NCI-H82 (cell line): ENCODE measurements at regions not wholly inside any gene's neighbourhood (a gene's known extent, or its start where the extent isn't known, plus 50 kb on each side); places are given as distances from the start of the nearest gene placed in this dataset.

Source experiments
- DNase-seq: peaks from one replicate; lab custom pipeline; 2025; lab: John Stamatoyannopoulos, UW

DNA sequence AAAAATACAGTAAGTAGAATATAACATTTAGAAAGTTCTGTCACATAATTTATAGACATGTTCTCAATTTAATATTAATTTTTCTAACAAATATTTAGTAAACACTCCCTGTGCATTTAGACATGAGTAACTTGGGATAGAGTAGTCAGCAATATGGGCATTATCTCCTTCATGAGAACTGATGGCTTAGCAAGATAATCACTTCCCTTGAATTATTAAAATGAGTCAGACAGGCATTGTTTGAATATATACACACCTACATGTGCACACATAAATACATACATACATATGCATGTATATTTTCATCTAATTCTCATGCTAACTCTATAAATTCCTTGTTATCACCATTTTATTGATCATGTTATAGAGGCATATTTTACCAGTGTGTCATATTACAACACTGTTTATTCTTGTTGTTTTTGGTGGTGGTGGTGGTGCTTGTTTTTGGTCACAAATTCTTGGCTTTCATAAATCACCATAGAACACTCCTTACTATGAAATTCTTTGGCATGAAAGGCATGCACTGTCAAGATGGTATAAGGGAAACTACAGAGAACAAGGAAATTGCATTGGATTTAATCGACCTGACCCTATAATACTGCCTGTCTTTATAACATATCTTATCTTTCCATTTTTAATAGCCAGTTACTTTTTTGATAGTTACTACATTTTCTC lies 434.5 kb upstream of the MANEA start:
- no peak for DNase-seq

DNA sequence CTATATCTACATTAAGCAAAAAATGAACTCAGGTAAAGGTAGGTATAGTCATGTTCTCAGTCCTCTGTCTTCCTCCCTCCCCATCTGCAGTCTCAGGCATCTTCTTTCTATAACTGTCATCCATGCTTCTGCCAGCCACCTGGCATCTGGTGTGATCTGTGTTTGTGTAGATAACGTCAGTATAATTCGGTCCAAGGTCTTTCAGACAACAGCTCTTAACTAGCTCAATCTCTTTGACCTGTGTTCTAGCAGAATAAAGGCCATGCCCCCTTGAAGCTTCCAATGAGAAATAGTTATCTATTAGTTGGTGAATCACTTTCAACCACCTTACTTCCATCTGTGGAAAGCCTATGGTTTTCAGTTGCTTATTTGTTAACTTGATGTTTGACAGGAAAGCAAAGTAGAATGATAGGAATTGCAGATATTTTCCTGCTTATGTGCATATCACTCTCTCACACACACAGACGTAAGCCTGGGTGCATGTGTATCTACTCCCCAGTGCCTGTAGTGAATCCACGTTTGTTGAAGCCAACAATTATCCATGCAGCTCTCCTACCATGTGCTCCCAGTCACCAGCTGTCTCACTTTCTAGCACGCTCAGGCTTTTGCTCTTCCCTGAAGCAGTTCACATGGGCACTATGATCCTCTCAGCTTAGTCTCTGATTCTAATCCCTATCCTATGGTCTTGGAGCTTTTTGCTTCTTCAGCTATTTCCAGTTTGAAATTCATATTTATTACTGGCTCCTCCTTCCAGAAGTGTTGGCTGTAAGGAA lies 433.7 kb upstream of the MANEA start:
- DNase-seq: peak; percentile 66

DNA sequence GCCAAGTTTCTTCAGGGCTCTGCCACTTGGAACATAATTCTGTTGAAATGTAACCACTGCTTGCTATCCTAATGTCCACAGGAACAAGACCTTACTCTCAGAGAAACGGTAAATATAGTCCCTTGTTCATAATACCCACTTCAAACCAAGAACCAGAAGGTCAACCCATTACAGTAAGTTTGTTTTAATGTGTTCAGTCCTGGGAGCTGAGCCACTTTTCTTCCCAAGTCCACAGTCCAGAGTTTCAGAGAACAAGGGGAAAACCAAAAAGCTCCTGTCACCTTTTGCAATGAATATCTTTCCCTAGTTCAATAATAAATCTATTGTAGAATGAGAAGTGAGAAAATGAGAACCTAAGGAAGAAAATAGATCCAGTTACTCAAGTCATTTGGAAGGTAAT lies 431.9 kb upstream of the MANEA start:
- no peak for DNase-seq

DNA sequence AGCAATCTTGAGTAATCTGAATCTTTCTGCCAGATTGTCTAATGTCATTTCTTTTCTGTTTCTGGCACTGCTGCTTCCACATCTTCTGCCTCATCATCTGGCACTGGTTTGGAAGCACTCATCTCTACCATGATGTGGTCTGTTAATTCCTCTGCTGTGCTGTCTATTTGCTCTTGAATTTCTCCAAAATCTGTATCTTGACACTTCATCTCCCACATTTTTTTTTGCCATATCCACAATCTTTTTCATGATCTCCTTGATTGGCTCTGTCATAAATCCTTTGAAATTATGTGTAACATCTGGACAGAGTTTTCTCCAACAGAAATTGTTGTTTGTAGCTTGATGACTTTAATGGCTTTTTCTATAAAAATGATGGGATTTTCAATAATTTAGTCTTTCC lies 417.8 kb upstream of the MANEA start:
- no peak for DNase-seq

DNA sequence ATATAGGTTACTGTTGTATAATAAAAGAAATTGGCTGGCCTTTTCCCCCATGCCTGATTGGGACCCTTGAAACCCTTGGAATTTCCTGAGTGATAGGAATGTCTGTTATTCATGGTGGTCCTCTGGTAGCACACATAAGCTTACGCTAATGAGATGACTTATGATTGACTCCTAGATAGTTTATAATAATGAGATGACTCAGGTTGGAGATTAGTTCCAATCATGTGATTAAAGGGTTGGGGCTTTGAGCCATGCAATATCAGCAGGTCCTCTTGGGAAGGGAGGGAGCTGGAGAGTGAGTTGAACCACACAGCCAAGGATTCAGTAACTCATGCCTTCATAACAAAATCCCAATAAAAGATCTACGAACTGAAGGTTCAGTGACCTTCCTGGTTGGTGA lies 407.6 kb upstream of the MANEA start:
- DNase-seq: peak; percentile 34

DNA sequence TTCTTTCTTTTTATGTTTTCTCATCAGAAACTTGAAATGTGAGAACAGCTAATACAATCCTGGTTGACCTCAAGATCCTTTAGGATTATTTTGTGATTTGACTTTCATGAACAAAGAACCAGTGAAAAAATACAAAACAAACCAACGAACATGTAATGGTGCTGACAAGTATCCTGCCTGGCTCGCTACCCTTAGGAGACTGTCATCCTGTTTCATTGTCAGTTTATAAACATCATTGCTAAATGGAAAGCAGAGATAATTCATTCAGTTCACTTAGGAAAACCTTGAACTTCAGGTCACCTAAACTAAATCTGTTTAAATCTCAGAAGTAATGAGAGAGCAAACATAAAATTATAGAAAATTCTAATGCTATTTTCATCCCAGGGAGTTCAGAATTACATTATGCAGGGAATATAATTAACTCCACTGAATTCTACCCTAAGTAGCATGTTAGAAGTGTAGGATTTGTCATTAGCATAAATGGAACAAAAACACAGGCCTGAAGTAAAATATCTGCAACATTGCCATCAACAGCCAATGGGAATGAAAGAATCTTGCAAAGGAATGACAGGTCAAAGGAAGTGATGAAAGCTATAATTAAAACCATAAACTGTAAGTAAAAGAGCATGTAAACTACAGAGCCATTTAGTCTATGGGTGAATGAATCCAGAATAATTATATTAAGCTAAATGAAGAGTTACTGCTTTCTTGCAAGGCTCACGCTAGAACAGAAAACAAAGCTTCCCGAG lies 401.2 kb upstream of the MANEA start:
- no peak for DNase-seq

DNA sequence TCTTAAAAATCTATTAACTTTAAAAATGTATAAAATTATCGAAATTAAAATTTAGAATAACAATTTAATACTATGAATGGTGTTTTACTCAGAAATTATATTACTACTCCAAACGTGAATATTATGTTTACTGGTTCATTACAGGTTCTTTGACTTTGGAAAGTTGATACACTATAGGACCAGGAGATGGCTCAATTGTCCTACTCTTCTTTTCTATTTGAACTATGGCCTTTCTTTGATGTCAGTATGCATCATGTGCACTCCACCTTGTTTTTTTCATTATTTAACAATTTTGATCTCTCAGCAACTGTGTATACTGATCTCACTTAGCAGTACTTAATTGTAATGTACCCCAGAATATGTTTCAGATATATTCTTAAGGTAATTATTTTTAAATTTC lies 391.5 kb upstream of the MANEA start:
- peak; percentile 10 for DNase-seq

DNA sequence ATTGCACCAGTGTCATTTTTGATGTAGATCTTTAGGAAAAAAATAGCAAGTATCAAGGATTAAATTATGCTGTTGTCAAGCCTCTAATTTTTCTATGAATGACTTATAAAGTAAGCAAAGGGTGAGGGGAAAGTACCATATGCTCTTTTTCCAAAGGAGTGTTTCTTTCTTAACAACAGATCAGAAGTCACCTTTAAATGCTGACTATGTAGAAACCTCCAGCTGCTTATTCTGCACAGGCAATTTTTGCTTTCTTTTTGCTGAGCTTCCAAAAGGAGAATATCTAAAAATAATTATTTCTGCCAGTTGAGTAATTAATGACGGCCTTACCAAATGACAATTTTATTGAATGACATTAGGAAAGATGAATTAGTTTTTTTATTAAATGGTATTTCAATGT lies 390.6 kb upstream of the MANEA start:
- no peak for DNase-seq

DNA sequence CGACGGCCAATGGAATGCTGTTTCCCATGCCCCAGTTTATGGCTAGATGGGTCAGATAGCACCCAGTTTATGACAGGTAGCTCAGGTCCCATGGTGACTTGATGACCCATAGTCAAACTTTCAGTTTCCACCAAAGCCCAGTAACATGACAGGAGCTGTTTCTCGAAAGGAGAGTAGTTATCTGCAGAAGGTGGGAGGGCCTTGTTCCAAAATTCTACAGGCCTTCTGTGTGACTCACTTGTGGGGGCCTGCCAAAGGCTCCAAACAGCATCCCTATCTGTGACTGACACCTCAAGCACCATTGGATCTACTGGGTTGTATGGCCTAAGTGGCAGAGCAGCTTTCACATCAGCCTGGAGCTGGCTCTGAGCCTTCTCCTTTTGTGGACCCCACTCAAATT lies 379.7 kb upstream of the MANEA start:
- DNase-seq: no peak

DNA sequence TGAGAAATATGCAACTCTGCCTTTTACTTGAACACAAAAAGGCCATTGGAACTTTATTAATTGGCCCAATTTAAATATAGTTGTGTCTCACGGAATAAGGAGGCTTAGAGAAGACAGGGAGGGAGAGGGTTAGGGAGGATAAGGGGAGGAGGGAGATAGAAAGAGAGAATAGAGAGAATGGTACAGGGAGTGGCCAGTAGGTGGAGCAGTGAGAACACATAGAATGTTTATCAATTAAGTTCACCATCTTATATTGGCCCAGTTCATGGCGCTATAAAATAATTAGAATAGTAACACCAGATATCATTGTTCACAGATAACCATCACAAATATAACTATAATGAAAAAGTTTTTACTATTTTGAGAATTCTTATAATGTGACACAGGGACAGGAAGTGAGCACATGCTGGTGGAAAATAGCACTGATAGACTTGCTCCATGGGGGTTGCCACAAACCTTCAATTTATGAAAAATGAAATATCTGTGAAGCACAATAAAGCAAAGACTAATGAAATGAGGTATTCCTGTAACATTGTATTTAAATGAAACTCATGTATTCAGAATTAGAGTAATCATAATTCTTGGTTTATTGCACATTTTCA lies 374.1 kb upstream of the MANEA start:
- DNase-seq: peak; percentile 83

DNA sequence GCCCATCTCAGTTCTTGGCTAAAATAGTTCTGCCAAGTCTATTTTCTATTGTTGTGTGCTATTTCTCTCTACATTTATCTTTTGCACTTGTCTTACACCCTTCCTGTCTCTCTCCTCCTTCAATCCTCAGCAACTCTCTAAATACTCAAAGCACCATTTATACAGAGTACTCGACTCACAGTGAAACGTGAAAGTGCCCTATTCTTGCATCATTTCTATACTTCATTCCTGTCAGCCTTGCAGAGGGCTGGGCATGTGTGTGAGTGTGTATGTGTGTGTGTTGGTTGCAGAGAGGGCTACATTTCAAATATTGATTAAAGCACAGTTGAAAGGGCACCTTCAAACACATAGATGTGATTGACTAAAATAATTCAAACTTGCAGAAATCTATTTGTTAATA lies 373.2 kb upstream of the MANEA start:
- DNase-seq: no peak

DNA sequence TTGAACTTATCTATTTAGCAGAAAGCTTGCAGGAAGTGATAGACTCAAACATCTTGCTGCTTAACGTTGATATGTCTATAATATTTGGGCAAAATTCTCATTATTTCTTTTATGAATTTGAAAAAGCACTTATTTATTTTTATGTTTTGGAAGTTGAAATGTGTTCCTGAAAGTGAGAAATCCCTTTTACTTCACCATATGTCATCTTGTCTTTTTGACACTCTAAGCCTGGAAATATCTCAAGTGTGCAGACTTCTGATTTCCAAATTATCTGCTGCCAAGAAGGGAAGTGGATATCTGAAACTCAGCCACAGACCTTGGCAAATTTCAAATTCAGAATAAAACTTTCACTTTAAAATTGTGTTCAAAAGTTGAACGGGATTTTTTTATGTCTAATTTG lies 368.7 kb upstream of the MANEA start:
- DNase-seq: no peak

DNA sequence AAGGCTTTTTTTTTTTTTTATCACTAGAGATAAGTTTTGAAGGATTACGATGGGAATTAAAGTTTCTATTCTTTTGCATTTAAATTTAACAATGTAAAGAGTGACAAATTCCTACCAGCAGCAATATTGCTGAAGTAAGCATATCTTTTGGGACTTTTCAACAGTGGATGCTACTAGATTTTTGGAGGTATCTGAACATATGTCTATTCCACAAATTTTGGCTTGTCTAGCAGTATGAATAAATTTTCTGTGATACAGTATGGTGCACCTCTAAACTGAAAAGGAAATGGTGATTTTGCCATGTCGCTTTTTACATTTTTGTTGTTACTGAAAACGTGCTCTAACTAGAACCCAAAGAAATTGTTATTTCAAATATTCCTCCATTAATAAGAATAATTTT lies 368.3 kb upstream of the MANEA start:
- DNase-seq: no peak

DNA sequence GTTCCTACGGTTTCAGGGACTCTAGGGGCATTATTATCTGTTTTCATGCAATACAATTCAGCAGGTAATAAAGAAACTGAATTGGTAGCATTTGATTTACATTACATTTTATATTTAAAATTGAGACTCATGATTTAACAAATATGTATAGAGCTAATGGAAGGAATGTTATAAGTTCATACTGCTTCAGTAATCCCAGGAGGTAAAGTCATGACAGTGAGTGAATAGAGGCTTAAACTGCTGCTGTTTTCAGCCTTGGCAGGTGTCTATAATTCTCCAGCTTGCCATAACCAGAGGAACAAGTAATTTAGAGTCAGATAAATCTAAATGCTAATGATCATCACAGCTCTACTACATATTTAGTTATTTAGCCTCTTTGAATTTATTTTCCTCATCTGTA lies 360.8 kb upstream of the MANEA start:
- DNase-seq: peak; percentile 1

DNA sequence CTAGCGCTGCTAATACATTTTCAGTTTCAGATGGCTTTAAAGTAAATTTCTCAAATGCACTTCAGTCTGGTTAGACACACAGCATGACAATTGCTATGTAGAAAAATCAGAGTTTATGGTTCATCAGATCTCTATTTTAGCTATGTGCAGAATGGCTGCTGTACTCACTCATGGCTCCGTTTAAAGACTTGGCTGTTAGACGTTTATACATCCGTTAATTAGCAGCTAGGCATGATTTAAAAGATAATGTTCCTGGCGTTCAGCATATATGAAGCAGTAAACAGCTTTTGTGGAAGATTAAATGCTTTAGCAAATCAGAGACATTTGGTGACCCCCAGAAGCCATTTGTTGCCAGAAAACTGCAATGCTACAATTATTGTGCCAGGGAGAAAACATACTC lies 350.0 kb upstream of the MANEA start:
- DNase-seq: peak; percentile 56

DNA sequence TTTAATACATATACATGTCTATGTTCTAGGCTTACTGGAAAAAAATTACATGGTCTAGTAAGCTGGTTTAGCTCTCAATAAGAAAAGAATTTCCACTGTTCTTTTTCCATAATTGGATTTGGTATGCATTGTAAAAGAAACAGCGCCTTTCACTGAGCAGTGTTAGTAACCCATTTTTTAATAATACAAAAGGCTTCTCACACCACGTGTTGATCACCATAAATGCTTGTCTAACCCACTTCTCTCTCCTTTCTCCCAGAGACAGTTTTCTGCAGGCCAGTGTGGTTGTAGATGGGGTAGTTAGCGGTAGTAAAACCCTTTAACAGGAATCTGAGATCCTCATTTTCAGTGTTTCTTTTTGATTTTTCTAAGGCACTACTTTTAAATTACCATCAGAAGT lies 348.7 kb upstream of the MANEA start:
- peak; percentile 23 for DNase-seq

DNA sequence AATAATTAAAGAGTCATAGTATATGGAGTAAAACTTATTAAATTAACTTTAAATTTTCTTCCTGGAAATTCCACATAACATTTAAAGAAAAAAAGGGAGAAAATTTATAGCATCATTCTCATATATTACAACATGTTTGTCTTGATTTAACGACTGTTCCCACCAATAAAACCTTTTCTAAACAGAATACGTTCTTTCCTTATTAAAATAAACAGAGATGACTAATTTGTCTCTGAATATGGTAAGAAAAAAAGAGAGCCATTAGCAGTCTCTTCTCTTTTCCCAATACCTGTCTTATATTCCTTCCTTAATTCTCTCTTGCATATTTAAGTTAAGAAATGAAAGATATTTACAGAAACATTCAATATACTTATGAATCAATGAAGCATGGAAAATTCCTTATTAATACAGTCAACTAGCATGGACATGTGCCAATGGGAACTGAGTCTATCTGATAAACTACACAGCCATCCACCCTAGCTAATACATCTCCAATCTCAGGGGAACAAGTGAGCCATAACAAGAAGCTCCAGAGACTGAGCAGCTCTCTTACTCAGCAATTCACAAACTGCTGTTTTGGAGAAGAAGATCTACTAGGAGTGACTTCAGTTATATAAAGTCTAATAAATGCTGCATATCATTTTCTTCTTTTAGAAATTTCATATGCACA lies 347.1 kb upstream of the MANEA start:
- DNase-seq: no peak

DNA sequence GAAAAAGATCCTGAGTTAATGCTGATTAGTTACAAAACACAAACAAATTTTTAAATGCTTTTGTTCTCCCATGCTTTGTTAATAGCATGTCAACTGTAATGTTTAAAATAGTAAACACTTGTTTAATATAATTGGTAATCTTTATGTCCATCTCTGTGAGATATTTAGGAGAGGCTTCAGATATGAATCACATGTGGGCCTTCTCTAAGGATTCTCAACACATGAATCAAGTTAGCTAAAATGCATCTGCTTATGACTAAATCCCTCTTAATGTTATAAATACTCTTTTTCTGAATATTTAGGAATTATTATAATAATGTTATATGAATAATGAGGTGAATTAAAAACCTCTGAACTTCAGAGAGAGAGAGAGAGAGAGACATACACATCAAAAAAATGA lies 345.9 kb upstream of the MANEA start:
- no peak for DNase-seq

DNA sequence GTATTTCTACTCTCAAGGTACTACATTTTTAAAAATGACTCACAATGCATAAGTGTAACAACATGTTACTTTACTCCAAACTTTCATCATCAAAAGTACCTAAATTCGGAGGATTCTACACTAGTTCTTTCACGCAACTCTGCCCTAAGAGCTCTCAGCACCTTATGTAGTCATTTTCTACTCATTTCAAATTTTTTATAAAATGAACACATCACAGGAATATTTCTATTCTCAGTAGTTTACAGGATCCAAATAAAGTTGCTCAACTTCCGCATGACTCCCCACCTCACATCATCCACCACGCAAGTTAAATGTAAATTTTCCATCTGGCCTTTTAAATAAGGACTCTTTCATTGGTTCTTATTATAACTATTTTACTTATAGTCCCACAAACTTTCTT lies 344.9 kb upstream of the MANEA start:
- no peak for DNase-seq

DNA sequence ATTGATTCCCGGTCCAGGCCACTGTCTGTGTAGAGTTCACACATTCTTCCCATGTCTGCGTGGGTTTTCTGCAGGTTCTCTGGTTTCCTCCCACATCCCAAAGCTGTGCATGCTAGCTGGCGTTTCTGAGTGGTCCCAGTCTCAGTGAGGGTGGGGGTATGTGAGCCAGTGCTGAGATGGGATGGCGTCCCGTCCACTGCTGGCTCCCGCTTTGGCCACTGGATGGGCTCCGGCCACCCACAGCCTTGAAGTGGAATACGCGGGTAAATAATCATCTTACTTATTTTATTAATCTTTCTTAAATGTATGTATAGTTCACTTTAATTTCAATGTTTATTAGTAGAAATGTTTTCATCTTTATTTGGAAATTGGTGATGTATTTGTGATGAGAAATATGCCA lies 343.5 kb upstream of the MANEA start:
- no peak for DNase-seq

DNA sequence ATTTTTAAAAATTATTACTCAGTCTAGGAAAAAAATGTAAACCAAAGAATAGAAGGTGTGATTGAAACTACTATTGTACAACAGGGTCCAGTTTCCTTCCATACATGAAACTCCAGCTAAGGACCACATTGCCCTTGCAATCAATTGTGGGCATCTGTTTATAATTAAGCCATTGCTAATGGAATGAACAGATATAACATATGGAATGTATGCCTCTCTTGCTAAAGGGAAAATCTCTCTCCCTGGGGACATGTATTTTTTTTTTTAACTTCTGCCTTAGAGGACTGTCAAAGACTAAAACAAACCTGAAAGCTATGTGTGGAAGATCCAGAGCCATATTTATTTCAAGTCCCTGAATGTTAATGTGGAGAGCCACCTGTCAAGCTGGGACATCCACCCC lies 336.8 kb upstream of the MANEA start:
- DNase-seq: peak; percentile 87

DNA sequence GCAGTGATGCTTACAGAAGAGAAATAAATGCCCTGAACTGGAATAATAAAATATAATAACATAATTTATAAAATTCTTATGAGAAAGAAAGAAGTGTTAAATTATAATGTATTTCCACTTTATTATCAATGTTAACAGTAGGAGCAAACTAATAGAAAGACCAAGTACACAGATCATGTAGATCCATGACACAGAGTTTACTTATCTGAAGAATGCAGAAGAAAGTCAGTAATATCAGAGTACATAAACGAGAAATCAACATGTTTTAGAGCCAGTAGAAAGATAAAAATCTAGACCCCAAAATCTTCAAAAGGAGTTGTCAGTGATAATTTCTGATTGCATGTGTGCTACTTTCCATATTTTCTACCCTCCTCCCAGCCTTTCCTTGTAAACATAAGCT lies 334.8 kb upstream of the MANEA start:
- no peak for DNase-seq
